Stimulated activated naive CD8-positive, alpha-beta T cell treated with anti-CD3 and anti-CD28 coated beads, Interleukin-15, Interleukin-2, amounts not matched to agents 100 ng/mL and 50 ng/mL, for 24 hours (primary cell): ENCODE measurements at regions not wholly inside any gene's neighbourhood (a gene's known extent, or its start where the extent isn't known, plus 50 kb on each side); places are given as distances from the start of the nearest gene placed in this dataset.

Source experiments
- H3K27ac Mint-ChIP-seq: one replicate; pipeline ENCODE4 v1.8.0; 2021; ENCODE audit warnings: mild to moderate bottlenecking, mixed read lengths
- H3K27me3 Mint-ChIP-seq: one replicate; pipeline ENCODE4 v1.8.0; 2021; ENCODE audit warnings: mixed read lengths
- H3K36me3 Mint-ChIP-seq: one replicate; pipeline ENCODE4 v1.8.0; 2021; ENCODE audit warnings: low read depth, mixed read lengths
- H3K4me1 Mint-ChIP-seq: one replicate; pipeline ENCODE4 v1.8.0; 2021; ENCODE audit warnings: low read depth, mixed read lengths
- H3K4me3 Mint-ChIP-seq: one replicate; pipeline ENCODE4 v1.8.0; 2021; ENCODE audit warnings: mild to moderate bottlenecking, mixed read lengths
- H3K9me3 Mint-ChIP-seq: one replicate; pipeline ENCODE4 v1.8.0; 2021; ENCODE audit warnings: mixed read lengths

DNA sequence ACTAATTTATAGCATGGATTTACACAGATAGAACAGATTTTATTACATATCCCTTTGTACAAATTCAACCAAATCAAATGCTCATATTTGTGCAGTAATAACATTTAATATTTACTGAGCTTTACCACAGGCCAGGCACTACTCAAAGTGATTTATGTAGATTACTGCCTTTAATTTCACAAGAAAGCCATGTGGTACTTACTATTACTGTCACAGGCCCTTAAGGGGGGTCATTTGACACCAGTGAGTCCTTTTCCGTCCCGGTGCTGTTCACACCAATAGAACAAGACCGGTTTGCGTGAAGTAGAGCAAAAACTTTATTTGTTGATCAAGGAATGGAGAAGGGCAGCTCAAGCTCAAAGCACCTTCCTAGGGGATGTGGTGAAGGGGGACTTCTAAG is 308.5 kb upstream of the KCNN2 start:
- no peaks in the 10 kb centered on the region for H3K4me1 Mint-ChIP-seq
- no peak overlapping the region for H3K27ac Mint-ChIP-seq
- H3K4me3 Mint-ChIP-seq: no peak overlapping the region
- H3K36me3 Mint-ChIP-seq: no peaks in the 10 kb centered on the region
- H3K27me3 Mint-ChIP-seq: peaks cover 40% of the 10 kb centered on the region
- H3K9me3 Mint-ChIP-seq: no peaks in the 10 kb centered on the region

DNA sequence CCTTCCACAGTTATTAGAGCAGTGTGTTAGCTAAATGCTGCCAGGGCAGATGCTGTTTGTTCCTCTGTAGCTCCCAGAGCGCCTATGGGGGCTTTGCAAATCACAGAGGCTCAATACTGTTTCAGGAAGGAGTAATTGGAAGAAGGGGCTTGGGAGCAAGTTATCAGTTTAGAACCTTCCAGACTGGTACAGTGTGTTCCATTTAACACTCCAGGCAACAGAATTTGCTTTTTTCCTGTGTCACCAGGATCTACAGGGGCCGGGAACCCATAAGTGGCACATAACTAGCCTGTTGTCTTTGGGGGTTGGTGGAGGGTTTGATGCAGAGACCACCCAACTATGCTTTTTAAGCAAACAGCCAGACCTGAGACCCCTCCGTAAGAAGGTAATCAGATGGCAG is 307.3 kb upstream of the KCNN2 start:
- H3K9me3 Mint-ChIP-seq: no peaks in the 10 kb centered on the region
- peaks cover 43% of the 10 kb centered on the region for H3K27me3 Mint-ChIP-seq
- H3K4me1 Mint-ChIP-seq: no peaks in the 10 kb centered on the region
- H3K27ac Mint-ChIP-seq: no peak overlapping the region
- no peak overlapping the region for H3K4me3 Mint-ChIP-seq
- no peaks in the 10 kb centered on the region for H3K36me3 Mint-ChIP-seq

DNA sequence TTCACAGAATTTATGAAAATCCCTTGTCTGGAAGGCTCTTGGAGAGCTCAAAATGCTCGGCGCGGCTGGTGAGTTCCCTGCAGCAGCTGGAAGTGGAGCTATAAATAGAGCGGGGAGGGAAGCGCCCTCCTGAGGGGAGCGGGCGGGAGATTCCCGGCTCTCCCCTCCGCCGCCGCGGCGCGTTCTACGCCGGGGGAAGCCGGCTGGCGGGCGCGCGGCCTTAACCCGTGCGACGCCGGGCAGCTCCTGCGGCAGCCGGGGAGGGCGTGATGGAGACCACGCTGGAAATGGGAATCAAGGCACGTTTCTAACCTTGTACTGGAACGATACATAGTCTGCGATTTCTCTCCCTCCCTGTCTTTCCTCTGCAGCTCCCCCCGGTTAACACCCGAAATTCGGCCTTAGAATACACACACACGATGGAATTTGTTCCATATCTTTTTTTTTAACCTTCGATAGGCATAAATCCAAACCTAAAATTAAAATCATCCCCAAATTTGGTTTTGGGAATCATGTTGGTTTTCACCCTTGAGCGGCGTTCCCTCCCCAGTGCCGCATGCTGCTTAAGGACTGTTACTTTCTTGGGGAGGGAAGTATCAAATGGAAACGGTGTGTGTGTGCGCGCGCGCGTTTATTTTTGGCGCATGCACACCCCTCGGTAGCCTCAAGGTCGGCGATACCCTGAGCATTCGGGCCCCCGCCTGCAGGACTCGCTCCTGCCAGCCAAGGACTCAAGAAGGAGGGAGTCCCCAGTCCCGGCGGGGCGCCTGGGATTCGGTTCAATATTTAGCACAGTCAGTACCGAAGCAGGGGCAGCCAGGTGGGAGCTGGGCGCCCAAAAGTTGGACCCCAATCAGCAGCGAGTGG is 306.3 kb upstream of the KCNN2 start:
- Mint-ChIP-seq H3K27me3 (peaks cover 43% of the 10 kb centered on the region), H3K27ac (no peak overlapping the region), H3K9me3 (no peaks in the 10 kb centered on the region), H3K36me3 (no peaks in the 10 kb centered on the region), H3K4me3 (no peak overlapping the region), H3K4me1 (no peaks in the 10 kb centered on the region)

DNA sequence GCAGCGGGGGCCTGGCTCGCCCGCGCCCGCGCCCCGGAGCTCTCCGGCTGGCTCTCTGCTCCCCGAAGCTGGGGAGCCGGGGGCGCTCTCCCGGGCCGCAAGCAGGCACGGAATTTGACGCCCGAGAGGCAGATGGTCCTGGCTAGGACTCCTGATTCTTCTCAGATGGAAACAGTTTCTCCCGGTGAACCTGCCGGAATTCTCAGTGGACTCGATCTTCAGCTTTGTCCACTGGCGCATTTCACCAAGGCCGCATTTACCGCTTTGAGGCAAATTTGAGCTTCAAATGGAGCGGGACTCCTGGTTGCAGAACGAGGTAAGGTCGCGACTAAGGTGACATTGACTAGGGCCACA is 305.7 kb upstream of the KCNN2 start:
- H3K27me3 Mint-ChIP-seq: peaks cover 43% of the 10 kb centered on the region
- no peaks in the 10 kb centered on the region for H3K4me1 Mint-ChIP-seq
- H3K9me3 Mint-ChIP-seq: no peaks in the 10 kb centered on the region
- no peak overlapping the region for H3K4me3 Mint-ChIP-seq
- no peaks in the 10 kb centered on the region for H3K36me3 Mint-ChIP-seq
- H3K27ac Mint-ChIP-seq: no peak overlapping the region

DNA sequence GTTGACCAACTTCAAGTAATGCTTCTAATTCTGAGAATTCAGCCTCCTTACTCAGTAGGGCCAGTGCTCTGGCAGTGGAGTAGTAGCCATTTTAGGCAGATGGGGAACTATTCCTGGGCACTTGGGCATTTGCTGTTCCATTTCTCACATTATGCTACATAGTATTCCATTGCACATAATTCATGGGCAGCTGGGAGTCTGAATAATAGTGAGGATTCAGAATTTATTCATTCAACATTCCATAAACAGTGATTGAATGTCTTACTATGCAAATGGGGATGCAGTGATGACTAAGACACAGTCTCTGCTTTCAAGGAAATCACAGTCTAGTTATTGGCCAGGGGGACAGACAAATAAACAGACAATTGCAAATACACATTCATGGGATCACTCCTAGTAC is 301.0 kb upstream of the KCNN2 start:
- Mint-ChIP-seq H3K9me3 (no peaks in the 10 kb centered on the region), H3K4me3 (no peak overlapping the region), H3K27me3 (peaks cover 22% of the 10 kb centered on the region), H3K36me3 (no peaks in the 10 kb centered on the region), H3K4me1 (no peaks in the 10 kb centered on the region), H3K27ac (no peak overlapping the region)

DNA sequence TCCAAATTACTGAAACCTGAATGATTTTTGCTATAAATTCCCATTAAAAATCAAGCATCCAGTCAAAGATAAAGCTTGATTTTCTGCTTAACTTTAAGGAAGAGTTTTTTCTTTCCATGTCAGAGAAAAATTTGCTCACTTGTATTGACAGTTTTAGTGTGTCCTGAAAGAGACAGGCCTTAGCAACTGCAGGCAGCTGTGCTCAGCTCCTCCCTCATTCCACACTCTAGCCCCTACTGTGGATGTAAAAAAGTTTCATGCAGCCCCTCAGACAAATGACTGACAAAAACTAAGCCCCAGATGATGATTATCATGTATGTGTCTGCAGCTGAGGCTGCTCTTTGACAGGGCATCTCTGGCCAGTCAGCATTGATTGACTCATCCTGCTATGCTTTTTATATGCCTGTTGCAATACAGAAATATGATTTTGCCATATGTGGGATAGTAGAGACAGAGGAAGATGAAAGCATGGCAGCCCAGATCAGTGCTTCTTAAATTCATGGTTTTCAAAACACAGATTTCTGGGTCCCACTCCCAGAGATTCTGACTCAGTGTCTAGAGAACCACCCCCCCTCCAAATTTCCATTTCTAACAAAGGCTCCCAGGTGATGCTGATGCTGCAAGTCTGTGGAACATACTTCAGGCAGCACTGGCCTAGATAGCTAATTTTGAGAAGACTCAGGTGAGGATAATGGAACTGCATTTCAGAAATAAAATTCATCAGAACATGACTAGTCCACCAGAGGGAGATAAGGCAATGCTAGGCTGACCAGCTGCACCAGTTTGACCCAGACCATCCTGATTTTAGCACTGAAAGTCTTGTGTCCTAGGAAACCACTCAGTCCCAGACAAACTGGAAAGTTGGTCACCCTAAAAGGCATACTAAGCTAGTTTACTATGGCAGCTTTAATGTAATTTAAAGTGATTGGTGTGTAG is 298.7 kb upstream of the KCNN2 start:
- H3K4me1 Mint-ChIP-seq: no peaks in the 10 kb centered on the region
- no peaks in the 10 kb centered on the region for H3K9me3 Mint-ChIP-seq
- no peak overlapping the region for H3K4me3 Mint-ChIP-seq
- H3K36me3 Mint-ChIP-seq: no peaks in the 10 kb centered on the region
- H3K27ac Mint-ChIP-seq: no peak overlapping the region
- peaks cover 5% of the 10 kb centered on the region for H3K27me3 Mint-ChIP-seq

DNA sequence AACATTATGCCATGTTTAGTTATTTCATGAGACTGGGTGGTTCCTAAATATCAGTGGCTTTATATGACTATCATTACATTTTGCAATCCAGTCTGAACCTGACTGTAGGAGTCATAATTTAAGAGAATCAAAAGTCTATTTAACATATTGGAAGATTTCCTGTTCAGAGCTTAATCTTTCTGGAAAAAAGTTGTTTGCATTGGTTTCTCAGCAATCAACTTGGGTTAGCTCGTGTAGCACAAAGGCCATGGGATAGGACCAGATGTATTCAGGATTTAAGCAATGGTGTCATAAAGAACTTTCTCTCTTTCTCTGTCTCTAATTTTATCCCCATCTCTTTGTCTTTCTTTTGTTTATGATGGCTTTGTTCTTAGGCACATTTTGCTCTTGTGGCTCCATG is 296.0 kb upstream of the KCNN2 start:
- H3K9me3 Mint-ChIP-seq: no peaks in the 10 kb centered on the region

DNA sequence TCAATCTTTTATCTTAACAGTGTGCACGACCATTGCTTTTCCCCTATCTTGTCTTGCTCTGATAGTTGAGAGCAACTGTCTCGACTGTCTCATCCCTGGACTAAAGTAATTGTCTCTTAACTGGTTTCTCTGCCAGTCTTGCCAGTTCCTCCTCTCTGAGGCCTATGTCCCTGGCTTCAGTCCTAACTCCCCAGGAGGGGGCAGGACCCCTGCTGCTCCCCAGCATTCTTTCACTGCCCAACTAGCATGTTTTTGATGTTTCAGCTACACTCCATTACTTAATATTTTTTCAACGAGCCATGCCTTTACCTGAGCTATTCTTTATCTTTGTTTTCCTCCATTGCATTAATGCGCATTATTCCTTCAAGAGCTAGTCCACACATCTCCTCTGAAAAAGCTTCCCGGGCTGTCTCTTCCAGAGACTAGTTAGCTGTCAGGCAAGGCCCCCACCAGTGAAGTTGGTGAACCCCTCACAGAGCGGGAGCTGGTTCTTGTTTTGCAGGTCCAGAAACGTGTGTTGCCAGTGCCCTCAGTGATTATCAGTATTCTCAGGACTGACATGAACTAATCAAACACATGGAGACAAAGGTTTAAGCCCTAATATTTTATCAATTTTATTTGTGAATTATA is 291.7 kb upstream of the KCNN2 start:
- no peaks in the 10 kb centered on the region for H3K9me3 Mint-ChIP-seq
- H3K27me3 Mint-ChIP-seq: no peaks in the 10 kb centered on the region
- H3K4me3 Mint-ChIP-seq: no peak overlapping the region
- H3K4me1 Mint-ChIP-seq: no peaks in the 10 kb centered on the region
- no peak overlapping the region for H3K27ac Mint-ChIP-seq
- no peaks in the 10 kb centered on the region for H3K36me3 Mint-ChIP-seq

More for the DNA sequence above, 296.0 kb upstream of the KCNN2 start:
- Mint-ChIP-seq H3K36me3 (no peaks in the 10 kb centered on the region), H3K27ac (no peak overlapping the region), H3K27me3 (no peaks in the 10 kb centered on the region), H3K4me1 (no peaks in the 10 kb centered on the region), H3K4me3 (no peak overlapping the region)

DNA sequence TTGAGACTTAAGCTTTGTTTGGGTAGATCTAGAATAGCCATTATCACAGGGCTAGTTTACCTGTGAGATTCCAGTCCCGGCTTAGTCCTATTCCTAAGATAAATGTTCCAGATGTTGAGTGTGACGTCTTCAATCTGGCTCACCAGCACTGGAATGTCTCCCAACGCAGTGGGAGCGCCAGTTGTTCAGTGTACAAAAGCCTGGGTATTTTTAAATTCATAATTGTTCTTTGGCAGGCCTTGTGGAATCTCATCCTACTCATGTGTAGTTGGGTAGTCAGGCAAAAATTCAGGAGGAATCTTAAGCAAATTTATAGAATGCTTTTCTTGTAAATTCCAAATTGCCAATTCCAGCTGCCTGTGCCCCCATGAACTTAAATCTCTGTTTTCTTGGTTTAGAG is 272.6 kb upstream of the KCNN2 start:
- Mint-ChIP-seq H3K9me3 (peaks cover 19% of the 10 kb centered on the region), H3K4me3 (no peak overlapping the region), H3K4me1 (no peaks in the 10 kb centered on the region), H3K27ac (no peak overlapping the region), H3K36me3 (no peaks in the 10 kb centered on the region), H3K27me3 (no peaks in the 10 kb centered on the region)

DNA sequence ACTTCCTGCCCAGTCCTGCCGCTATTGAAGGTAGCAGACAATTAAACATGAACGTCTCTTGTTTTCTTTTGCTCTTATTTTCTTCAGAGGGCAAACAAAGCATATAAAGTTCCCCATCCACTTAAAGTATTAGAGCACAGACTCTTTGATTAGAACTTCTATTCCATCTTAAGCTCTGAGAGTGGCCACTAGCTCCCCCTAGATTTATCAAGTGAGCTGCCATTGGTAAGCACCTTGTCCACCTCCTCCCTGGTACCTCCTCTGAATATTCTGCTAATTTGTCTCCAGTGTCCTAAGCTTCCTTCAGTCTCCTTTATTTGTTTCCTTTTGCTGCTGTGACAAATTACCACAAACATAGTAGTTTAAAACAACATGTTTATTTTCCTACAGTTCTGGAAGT is 264.3 kb upstream of the KCNN2 start:
- Mint-ChIP-seq H3K4me1 (no peaks in the 10 kb centered on the region), H3K36me3 (no peaks in the 10 kb centered on the region), H3K9me3 (peaks cover 7% of the 10 kb centered on the region), H3K27me3 (no peaks in the 10 kb centered on the region), H3K4me3 (no peak overlapping the region), H3K27ac (no peak overlapping the region)

DNA sequence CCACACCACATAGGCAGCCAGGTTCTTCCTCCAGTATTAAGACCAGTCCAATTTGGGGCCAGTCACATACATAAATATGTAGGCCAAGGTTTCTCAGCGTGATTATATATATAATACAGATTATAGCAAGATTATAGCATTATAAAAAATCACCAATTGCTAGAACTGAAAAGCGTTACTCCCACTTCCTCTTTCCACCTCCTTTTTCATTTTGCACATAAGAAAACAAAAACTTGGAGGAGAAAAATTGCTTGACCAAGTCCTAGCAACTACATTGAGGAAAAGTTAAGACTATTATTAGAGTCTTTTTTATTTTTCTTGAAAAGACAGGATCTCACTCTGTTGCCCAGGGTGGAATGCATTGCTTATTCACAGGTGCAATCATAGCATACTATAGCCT is 262.7 kb upstream of the KCNN2 start:
- Mint-ChIP-seq H3K4me3 (no peak overlapping the region), H3K9me3 (no peaks in the 10 kb centered on the region), H3K27me3 (no peaks in the 10 kb centered on the region), H3K27ac (no peak overlapping the region), H3K4me1 (no peaks in the 10 kb centered on the region), H3K36me3 (no peaks in the 10 kb centered on the region)

DNA sequence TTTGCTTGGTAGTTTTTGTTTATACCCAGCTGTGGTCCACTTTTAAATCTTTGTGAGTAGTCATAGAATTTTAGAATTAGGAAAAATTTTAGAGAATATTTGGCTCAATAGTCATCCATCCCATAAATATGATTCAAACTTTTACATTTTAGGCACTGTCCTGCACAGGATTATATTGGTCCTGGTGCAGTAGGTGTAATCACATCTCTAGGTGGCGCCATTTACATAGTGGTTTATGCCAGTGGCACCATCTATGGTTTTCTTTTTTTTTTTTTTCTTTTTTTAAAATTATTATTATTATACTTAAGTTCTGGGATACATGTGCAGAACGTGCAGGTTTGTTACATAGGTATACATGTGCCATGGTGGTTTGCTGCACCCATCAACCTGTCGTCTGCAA is 260.7 kb upstream of the KCNN2 start:
- Mint-ChIP-seq H3K36me3 (no peaks in the 10 kb centered on the region), H3K4me3 (no peak overlapping the region), H3K27me3 (no peaks in the 10 kb centered on the region), H3K27ac (no peak overlapping the region), H3K9me3 (no peaks in the 10 kb centered on the region), H3K4me1 (no peaks in the 10 kb centered on the region)

DNA sequence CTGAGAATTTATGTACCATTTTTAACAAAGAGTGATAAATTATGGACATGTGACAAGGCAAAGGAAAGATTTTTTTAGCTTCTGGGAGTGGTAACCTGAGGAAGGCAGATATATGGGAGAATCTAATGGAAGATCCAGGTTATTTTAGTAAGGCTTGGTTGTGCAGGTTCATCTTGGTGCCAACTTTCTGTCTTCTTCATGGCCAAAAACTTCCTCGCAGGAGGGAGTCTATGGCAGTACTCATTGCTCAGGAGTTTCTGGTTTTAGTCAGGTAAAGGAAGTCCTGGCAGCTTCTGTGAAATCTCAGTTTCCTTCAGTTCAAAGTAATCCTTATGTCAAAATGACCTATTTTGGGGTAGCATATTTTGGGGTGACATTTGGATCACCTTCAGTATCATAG is 248.3 kb upstream of the KCNN2 start:
- no peak overlapping the region for H3K27ac Mint-ChIP-seq
- no peaks in the 10 kb centered on the region for H3K9me3 Mint-ChIP-seq
- no peak overlapping the region for H3K4me3 Mint-ChIP-seq
- no peaks in the 10 kb centered on the region for H3K36me3 Mint-ChIP-seq
- H3K27me3 Mint-ChIP-seq: no peaks in the 10 kb centered on the region
- H3K4me1 Mint-ChIP-seq: no peaks in the 10 kb centered on the region

DNA sequence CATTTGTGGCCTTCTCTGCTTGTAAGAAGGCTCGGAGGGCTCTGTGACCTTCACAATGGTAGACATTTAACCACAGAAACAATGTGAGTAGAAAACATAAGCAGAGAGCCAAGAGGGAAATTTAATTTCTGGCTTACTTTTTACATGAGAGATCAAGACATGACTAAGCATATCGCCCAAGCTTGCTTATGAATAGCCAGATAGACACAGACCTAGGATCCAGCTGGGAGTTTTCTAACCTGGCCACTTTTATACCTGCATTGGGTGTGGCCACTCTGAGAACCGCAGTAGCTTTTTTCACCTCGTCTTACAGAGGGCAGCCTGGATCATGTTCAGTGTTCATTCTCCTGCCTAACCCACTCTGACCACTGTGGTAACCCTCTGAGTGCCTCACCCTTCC is 244.9 kb upstream of the KCNN2 start:
- Mint-ChIP-seq H3K27me3 (no peaks in the 10 kb centered on the region), H3K27ac (no peak overlapping the region), H3K9me3 (no peaks in the 10 kb centered on the region), H3K4me3 (no peak overlapping the region), H3K4me1 (no peaks in the 10 kb centered on the region), H3K36me3 (no peaks in the 10 kb centered on the region)

DNA sequence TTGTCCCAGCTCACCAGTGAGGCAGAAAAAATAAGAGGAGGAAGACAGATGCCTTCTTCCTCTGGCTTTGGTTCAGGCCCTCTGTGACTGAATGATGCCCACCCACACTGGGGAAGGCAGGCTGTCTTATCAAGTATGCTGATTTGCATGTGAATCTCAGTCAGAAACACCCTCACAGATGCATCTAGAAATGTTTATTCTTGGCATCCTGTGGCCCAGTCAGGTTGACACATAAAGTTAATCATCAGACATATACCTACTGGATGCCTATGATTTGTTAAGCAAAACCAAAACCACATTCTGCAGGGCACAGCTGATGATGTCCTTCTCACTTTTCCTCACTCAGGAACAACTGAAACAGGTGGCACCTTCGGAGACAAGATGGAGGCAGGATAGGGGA is 243.4 kb upstream of the KCNN2 start:
- no peak overlapping the region for H3K4me3 Mint-ChIP-seq
- H3K9me3 Mint-ChIP-seq: no peaks in the 10 kb centered on the region
- H3K27ac Mint-ChIP-seq: no peak overlapping the region

More for the DNA sequence above, 243.4 kb upstream of the KCNN2 start:
- Mint-ChIP-seq H3K4me1 (no peaks in the 10 kb centered on the region), H3K36me3 (no peaks in the 10 kb centered on the region), H3K27me3 (no peaks in the 10 kb centered on the region)
